NT2/D1 (cell line): ENCODE measurements at regions not wholly inside any gene's neighbourhood (a gene's known extent, or its start where the extent isn't known, plus 50 kb on each side); places are given as distances from the start of the nearest gene placed in this dataset.

Experiments used
- SUZ12 ChIP-seq: IDR thresholded peaks from 2 replicates; pipeline ENCODE4 v1.6.1; 2011; ENCODE audit not compliant: insufficient read length, insufficient read depth; ENCODE audit errors: extremely low read depth
- YY1 ChIP-seq: IDR thresholded peaks from 2 replicates; pipeline ENCODE4 v1.6.1; 2011; ENCODE audit not compliant: insufficient read length, insufficient read depth
- ZNF274 ChIP-seq: IDR thresholded peaks from 2 replicates; pipeline ENCODE4 v1.6.1; 2011; ENCODE audit warnings: mild to moderate bottlenecking, low read depth, low read length

DNA sequence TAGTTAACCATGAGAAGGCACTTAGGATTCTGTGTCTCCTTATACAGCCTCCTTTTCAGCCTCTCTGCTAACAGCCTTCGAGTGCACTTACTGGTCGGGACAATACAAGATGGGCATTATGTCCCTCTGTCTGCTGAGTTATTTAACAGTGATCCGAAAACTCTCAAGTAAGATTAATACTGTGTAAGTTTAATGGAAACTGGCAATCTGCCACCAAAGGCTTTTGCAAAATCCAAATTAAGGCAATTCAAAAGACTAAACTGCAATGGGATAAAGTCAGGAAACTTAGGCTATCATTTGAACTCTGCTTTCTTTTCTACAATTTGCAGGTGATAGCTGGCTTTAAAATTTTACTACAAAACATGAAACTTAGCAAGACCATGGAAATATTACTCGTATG is 477.8 kb downstream of the TFEC start:
- TF ChIP-seq YY1 = no peak
- no peak for TF ChIP-seq ZNF274
- no peak for TF ChIP-seq SUZ12
